ENCODE measurements at regions not wholly inside any gene's neighbourhood (a gene's known extent, or its start where the extent isn't known, plus 50 kb on each side); places are given as distances from the start of the nearest gene placed in this dataset.

DNA sequence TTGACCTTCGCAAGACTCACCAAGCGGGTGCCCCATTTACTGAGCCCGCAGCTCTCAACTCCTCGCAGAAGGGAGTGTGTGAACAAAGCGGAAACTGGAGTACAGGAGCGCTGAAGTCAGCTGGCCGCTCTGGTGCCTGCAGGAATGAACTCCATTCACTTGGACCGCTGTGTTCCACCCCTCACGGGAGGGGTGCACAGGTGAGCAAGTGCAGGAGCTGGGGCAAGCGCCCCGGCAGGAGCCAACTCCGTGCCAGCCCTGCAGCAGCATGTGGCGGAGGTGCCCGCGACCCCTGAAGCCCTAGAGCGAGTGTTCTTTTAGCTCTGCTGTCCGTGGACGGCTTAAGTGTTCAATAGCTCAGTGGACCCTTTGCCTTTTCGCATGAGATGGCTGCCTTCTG lies 471.6 kb upstream of the ADGRL4 start:
- TF ChIP-seq, protein P1, sequence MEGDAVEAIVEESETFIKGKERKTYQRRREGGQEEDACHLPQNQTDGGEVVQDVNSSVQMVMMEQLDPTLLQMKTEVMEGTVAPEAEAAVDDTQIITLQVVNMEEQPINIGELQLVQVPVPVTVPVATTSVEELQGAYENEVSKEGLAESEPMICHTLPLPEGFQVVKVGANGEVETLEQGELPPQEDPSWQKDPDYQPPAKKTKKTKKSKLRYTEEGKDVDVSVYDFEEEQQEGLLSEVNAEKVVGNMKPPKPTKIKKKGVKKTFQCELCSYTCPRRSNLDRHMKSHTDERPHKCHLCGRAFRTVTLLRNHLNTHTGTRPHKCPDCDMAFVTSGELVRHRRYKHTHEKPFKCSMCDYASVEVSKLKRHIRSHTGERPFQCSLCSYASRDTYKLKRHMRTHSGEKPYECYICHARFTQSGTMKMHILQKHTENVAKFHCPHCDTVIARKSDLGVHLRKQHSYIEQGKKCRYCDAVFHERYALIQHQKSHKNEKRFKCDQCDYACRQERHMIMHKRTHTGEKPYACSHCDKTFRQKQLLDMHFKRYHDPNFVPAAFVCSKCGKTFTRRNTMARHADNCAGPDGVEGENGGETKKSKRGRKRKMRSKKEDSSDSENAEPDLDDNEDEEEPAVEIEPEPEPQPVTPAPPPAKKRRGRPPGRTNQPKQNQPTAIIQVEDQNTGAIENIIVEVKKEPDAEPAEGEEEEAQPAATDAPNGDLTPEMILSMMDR (conservative IDR thresholded peaks at IDR 0.05; ENCODE audit: low read depth, low read length): no peak
- no peak overlapping the region for H3K4me3 ChIP-seq (ENCODE audit: low read length)
- DNase-seq (ENCODE audit: low read depth): no peak

DNA sequence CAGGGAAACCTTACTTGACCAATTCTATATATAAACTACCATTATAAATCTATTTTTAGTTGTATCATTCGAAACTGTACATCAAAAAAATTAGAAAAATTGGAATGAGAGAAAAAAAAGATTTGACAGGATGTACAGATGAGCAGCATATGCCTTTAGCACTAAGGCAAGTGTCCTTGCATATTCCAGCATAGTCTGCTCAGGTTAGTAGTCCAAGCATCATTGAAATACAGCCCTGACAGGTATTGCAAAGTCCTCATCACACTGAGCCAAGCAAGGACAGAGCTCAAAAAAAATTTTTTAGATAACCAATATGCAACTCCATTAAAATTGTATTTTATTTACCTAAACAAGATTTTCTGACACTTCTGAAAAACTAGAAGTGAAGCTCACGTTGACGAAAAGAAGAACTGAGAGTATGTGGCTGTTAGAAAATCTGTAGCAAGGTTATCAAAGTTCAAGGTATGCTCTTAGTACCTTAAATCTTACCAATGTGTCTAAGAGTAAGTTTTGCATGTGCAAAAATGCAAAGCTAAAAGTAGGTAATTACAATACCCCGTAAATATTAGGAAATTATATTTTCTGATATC lies 465.6 kb upstream of the ADGRL4 start:
- H3K4me3 ChIP-seq (ENCODE audit: low read length): no peak overlapping the region
- DNase-seq (ENCODE audit: low read depth): no peak
- TF ChIP-seq, protein P1 (conservative IDR thresholded peaks at IDR 0.05; ENCODE audit: low read depth, low read length): no peak

DNA sequence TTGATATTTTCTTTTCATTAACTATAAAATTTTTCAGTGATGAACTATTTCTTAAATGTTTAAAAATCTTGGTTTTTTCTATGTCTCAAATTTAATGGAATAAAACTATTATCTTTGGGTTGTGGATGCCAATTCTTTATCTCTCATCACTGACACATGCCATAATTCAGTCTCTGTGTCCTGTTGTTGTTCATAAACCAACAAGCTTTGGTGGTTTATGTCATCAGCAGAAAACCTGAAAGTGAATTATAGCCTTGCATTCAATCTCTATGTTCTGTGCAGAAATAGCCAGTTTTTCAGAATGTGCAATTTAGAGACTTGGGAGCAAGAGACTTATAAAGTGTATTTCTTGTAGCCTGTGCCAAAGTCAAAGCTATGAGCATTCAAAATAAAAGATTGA lies 462.6 kb upstream of the ADGRL4 start:
- DNase-seq (ENCODE audit: low read depth): no peak

DNA sequence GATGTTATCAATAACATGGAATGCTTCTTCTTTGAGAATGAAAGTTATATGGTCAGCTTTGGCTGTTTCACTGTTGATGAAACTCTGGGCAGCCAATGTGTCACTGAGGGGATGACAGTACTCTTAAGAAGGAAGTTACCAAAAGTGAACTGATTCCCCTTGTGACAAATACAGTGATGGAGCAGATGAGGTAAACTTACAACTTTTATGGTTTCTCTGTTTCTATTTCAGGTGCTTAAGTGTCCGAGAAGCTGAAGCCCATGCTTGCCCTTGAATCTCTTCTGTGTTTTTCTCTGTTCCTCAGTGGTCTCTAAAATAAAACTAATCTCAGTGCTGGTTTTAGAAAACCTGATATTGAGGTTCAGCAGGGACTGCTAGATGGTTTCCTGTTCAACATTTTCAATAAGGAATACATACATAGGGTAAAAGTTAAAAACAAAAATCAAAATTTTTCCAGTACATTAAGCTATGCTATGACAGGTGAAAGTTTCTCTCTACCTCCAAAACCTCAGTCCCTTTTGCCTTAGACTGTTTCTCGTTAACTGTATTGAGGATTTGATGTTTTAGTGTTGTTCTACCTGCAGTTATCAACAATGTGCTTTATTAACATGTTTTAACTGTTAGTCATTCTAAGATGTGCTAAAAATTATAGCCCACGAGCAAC lies 454.4 kb upstream of the ADGRL4 start:
- no peak overlapping the region for H3K4me3 ChIP-seq (ENCODE audit: low read length)
- TF ChIP-seq, protein P1 (conservative IDR thresholded peaks at IDR 0.05; ENCODE audit: low read depth, low read length): no peak
- no peak for DNase-seq (ENCODE audit: low read depth)

More for the DNA sequence above, 462.6 kb upstream of the ADGRL4 start:
- TF ChIP-seq, protein P1 (conservative IDR thresholded peaks at IDR 0.05; ENCODE audit: low read depth, low read length): no peak
- no peak overlapping the region for H3K4me3 ChIP-seq (ENCODE audit: low read length)

DNA sequence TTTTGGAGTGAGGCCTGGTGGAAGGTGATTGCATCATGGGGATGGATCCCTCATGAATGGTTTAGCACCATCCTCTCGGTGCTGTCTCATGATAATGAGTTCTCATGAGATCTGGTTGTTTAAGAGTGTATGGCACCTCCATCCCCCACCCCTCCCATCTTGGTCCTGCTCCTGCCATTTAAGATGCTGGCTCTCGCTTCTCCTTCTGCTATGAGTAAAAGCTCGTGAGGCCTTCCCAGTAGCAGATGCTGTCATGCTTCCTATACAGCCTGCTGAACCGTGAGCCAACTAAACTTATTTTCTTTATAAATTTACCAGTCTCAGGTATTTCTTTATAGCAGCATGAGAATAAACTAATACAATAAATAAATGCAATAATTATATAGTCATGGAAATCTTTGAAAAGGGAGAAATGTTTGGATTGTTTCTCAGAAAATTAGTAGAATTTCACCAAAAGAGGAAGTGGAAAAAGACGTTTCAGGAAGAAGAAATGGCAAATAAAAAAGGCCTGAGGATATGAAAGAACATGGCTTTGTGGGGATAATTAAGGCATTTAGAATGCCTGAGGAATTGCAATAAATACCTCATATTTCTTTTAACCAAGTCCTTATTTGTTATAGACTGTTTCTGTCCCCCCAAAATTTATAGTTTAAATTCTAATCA lies 451.2 kb upstream of the ADGRL4 start:
- TF ChIP-seq, protein P1 (conservative IDR thresholded peaks at IDR 0.05; ENCODE audit: low read depth, low read length): no peak
- no peak for DNase-seq (ENCODE audit: low read depth)
- no peak overlapping the region for H3K4me3 ChIP-seq (ENCODE audit: low read length)

DNA sequence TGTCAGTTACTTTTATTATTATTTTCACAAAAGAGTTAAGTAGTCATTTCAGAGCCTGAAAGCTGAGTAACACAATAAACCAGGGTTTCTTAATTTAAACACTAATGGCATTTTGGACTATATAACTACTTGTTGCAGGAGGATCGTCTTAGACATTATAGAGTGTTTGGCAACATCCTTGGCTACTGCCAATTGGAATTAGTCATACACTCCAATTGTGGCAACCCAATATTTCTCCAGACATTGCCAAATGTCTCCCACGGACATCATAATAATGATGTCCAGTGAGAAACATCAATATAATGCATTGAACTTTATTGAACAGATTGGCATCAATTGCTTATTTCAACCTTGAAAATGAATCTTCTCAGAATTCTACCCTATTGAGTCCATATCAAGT lies 441.9 kb upstream of the ADGRL4 start:
- H3K4me3 ChIP-seq (ENCODE audit: low read length): no peak overlapping the region
- TF ChIP-seq, protein P1 (conservative IDR thresholded peaks at IDR 0.05; ENCODE audit: low read depth, low read length): no peak
- no peak for DNase-seq (ENCODE audit: low read depth)

DNA sequence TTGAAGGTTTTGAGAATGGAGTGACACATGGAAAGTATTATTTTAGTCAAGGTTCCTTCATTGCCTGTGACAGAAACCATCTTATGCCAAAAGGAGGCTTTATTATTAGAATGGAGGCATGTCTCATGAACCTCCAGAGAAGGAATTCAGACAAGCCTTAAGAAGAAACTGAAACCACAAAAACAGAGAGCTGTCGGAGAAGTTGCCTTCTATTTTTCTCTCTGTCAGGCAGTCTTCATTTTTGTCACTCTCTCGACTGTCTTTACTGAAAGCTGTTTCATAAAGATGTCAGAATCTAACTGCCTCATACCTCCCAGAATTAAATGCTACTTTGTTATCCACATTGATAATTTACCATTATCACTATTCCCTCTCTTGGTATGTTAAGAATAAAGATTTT lies 434.7 kb upstream of the ADGRL4 start:
- no peak for DNase-seq (ENCODE audit: low read depth)
- TF ChIP-seq, protein P1 (conservative IDR thresholded peaks at IDR 0.05; ENCODE audit: low read depth, low read length): no peak
- H3K4me3 ChIP-seq (ENCODE audit: low read length): no peak overlapping the region
